GM20431 (cell line): ENCODE measurements at regions not wholly inside any gene's neighbourhood (a gene's known extent, or its start where the extent isn't known, plus 50 kb on each side); places are given as distances from the start of the nearest gene placed in this dataset.
"Not testable (repeated sequence)": the region's sequence is repeated elsewhere in the genome, so short reads cannot be mapped to it uniquely, and the experiment has no call there.

Experiments used
- in situ Hi-C: fragments of 300-500 bp; cut with MseI, MboI; formaldehyde crosslinking; loops from one replicate; pipeline ENCODE4 v1.15.0; 2020; ENCODE audit warnings: low sequenced_read_pairs; ENCODE audit not compliant: unreplicated experiment

DNA sequence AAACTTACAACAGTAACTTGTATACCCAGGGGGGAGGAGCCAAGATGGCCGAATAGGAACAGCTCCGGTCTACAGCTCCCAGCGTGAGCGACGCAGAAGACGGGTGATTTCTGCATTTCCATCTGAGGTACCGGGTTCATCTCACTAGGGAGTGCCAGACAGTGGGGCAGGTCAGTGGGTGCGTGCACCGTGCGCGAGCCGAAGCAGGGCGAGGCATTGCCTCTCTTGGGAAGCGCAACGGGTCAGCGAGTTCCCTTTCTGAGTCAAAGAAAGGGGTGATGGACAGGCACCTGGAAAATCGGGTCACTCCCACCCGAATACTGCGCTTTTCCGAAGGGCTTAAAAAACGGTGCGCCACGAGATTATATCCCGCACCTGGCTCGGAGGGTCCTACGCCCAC, 278.8 kb downstream of the FAM47B start:
- in situ Hi-C loops: not testable (repeated sequence)

DNA sequence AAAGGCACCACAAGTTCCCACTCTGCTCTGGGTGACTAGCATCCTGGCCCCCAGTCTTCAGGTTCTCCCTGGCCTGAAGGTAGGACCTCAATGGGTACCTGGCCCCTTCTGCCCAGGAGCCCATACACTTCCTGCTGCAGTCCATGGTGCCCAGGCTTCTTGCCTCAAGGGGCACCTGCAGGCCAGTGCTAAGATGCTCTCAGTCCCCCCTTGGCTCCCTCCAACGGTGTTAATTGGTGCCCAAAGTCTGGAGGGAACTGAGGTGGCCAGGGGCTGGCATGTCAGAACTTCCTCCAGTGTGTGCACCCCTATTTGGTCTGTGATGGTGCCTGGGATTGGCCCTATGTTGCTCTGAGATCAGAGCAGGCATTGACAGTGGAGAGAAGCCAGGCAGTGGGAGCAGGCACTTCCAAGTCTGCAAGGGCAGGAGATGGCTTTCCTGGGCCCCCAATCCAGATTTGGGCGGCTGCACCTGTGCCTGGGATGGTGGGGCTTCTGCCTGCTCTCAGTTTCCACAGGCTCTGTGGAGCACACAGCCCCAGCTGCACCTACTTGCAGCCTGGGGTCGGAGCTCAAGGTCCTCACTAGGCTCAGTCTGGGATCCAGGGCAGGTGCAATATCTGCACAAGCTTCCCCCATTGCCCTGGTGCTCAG, 301.6 kb downstream of the FAM47B start:
- in situ Hi-C loops: no loop called here

DNA sequence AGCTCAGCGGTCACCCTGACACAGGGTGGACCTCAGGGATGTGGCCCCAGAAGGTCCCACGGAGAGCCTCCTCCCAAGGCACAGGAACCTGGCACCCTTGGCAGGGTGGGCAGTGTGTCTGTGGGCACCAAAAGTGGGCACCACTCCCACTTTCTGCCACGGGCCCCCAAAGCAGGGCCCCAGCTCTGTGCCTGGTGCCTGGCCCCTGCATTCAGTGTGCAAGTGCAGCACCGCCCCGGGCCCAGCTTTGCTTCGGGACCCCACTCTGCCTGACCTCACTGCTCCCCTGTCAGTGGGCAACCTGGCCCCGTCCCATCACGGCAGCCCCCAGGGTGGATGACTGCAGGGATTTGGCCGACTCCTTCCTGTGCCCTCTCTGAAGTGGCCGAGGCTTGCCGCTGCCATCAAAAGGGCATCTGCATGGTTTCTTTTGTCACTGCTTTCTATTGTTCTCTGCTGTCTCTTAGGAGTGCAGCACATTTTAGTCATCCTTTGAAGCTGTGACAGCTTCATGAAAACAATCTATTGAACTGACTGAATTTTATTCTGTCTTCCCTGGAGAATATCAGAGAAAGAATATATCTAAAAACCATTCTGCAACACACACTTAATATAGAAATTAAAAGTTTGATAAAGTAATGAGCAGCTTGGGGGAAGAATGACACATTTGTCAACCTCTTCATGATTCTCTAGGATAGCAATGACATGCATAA, 302.4 kb downstream of the FAM47B start:
- in situ Hi-C loops: no loop called here

DNA sequence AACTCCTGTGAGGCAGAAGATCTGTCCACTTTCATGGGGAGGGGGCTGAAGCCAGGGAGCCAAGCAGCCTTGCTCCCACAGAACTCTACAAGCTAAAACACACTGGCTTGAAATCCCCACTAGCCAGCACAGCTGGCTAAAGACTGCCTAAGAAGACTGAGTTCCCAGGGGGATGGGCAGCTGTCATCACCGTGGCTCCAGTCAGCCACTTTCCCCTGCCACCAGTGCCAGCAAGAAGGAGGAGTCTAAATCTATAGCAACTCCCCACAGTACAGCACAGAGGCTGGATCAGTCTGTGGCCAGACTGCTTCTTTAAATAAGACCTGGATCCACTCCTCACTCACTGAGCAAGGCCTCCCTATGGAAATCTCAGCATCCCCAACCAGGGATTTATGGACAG, 308.6 kb downstream of the FAM47B start:
- in situ Hi-C loops: no loop called here

DNA sequence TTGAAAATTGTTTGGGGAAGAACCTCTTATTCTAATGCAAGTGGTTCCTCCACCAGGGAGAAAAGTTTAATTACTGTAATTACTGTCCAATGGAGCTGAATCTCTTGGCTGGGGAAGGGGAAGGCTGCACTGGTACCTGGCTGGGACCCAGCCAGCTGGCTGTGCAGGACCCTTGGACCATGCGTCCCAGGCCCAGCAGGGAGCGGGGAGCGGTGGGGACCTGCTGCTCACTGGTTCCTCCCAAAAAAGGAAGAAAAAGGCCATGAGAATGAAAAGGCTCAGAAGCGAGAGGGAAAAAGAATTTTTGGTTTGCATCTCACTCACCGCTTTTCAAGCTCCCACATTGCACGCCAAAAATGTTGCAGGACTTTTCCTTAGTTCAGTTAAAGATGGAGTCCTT, 333.5 kb downstream of the FAM47B start:
- in situ Hi-C loops: no loop called here

DNA sequence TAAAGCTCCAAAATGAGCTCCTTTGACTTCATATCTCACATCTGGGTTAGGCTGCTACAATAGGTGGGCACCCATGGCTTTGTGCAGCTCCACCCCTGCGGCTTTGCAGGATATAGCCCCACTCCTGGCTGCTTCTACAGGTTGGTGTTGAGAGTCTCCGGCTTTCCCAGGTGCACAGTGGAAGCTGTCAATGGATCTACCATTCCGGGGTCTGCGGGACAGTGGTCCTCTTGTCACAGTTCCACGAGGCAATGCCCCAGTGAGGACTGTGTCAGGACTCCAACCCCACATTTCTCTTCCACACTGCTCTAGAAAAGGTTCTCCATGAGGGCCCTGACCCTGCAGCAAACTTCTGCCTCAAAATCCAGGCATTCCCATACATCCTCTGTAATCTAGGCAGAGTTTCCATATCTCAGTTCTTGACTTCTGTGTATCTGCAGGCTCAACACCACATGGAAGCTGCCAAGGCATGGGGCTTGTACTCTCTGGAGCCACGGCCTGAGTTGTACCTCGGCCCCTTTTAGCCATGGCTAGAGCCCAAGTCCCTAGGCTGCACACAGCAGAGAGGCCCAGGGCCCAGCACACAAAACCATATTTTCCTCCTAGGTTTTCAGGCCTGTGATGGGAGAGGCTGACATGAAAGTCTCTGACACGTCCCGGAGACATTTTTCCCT, 342.8 kb downstream of the FAM47B start:
- in situ Hi-C loops: no loop called here

DNA sequence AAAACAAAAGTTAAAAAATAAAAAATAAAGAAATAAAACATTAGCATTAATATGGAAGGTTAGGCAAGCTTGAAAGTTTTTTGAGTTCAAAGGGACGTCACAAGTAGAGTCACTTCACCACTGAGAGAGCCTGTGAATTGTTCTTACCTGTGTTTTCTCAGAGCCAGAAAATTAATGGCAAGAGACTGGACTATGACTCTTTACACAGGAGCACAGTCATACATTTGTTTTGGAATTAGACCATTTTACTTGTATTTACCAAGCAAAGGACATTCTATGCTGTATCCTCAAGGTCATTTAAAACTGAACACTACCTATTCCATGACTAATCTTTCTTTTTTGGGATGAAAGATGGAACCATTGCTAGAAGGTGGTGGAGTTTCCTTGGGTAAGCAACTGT, 346.1 kb downstream of the FAM47B start:
- in situ Hi-C loops: no loop called here

DNA sequence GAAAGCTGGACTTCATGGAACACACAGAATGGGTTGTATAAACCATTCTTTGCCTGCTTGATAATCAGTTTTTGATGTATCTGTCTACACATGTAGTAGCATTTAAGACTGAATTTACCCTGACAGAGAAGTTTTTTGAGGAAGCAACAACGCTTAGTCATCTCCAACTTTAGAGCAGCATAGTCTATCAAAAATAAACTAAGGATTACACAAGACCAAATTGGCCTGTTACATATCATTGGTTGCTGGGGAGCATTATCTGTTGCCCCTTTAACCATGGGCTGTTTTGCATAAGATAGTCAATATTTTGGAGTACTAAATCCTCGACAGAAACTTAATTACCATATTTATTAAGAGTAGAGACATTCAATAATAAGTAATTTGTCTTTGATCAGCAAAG, 347.4 kb downstream of the FAM47B start:
- in situ Hi-C loops: no loop called here

DNA sequence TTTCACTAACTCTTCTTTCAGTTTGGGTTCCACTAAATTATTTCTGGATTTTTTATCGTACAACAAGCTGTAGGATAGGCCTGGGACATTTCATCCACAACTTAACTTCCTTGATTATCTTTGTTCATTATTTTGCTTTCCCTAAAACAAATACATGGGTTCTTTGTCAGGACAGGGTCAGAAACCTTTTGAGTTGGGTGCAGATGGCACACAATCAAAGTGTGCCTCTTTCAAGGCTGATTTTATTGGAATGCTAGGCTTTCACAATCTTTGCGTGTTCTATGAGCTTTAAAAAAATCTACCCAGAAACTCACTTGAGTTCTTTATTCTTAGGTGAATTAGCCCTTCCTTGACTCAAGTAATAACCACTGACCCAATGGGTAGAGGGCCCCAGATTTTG, 348.4 kb downstream of the FAM47B start:
- in situ Hi-C loops: no loop called here

DNA sequence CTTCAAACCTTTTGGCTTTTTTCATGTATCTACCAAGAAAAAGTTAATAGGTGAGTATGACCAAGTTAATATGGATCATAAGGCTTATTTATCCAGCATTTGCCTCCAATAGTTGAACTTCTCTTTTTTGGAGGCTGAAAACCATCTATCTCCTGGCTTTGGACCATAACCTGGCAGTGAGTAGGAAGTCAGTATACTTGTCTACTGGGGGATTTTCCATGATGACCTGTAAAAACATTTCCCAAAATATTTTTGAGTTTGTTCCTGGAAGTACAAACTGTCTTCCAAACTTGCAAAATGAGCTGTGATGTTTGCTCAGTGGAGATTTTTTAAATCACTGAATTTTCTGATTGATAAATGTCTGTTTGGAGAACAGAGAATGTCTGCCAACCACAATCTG, 349.9 kb downstream of the FAM47B start:
- in situ Hi-C loops: no loop called here

DNA sequence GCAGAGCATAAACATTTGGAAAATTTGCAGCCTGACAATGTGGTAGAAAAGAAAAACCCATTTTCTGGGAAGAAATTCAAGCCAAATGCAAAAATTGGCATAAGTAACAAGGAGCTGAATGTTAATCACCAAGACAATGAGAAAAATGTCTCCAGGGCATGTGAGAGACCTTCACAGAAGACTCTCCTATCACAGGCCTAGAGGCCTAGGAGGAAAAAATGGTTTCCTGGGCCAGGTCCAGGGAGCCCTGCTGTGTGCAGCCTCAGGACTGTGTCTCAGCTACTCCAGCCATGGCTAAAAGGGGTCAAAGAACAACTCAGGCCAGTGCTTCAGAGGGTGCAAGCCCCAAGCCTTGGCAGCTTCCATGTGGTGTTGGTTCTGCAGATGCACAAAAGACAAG, 362.4 kb downstream of the FAM47B start:
- in situ Hi-C loops: not testable (repeated sequence)

DNA sequence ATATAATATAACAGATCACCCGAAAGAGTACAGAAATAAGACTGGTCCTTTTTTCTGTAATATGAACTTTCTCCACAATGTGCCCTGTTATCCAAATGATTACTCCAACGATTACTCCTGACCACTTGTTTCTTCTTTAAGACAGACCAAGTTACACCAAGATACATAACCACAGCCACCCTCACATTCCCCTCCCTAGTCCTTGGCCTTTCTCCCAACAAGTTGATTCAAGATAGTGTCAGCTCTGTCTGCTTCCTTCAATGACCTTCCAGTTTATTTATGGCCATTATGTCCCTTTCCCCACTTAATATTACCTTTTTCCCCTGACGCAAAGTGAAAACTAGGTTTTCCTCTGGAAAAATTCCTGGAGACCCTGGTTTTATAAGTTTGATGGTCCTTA, 397.2 kb downstream of the FAM47B start:
- in situ Hi-C loops: no loop called here

DNA sequence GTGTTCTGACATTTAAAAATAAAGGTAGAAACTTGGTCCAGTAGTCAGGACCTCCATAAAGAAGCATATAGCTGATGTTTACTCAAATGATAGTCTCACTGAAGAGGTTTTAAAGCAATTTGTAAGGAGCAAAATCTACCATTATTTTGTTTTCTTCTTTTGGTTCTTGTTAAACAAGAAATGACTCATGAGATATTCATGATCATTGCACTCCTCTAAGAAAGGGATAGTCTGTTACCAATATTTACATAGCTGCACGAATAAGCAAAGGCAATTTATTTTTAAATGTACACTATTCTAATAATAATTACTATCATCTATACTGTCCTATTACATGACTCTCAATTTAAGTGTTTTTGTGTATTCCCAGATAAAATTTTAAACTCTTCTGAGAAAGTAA, 397.9 kb downstream of the FAM47B start:
- in situ Hi-C loops: no loop called here

DNA sequence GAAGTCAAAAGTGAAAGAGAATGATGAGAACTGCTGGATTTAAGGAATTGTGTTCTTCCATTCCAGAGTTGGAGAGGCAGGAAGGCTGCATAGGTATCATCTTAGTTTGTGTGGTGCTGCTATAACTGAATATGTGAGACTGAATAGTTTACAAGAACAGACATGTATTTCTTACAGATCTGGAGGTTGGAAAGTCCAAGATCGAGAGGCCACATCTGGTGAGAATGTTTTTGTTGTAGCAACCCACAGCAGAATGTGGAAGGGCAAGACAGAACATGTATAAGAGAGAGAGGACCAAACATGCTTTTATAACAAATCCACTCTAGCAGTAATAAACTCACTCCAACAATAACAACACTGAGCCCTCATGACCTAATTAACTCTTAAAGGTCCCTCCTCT, 408.6 kb downstream of the FAM47B start:
- in situ Hi-C loops: no loop called here

DNA sequence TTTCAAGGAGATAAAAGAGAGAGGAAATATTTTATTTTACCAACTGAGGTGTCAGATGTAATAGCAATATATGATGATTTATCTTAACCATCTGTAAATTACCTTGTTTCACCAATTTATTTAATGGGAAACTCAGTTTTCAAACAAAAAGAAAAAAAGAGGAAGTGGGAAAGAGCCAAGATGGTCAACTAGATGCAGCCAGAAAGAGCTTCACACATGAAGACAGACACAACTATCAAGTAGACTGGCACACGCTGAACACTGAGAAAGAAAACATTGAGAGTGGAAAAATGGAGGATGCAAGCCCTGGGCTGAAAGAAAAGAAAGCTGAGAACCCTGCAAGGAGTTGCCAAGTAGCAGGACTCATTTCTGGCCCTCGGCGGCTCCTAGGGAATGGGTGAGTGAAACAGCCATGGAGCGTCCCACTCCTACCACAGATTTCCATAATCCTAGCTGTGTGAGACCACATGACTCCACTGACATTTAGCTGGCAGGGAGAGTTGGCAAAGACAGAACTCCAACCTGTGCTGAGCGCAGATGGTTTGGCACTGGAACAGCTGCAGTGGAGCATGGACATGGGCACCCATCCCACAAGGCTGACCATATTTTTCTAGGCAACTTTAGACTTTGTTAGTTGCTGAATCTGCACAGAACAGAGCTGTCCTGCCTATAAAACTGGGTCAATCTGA, 409.3 kb downstream of the FAM47B start:
- in situ Hi-C loops: no loop called here

DNA sequence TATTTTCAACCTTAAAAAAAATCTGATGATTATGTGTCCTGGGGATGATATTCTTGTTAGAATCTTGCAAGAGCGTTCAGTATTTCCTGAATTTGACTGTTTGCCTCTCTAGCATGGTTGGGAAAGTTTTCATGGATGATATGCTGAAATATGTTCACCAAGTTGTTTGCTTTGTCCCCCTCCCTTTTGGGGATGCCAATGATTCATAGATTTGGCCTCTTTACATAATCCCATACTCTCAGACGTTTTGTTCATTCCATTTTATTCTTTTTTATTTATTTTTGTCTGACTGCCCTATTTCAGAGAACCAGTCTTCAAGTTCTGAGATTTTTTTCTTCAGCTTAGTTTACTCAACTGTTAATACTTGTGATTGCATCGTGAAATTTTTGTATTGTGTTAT, 415.1 kb downstream of the FAM47B start:
- in situ Hi-C loops: no loop called here

DNA sequence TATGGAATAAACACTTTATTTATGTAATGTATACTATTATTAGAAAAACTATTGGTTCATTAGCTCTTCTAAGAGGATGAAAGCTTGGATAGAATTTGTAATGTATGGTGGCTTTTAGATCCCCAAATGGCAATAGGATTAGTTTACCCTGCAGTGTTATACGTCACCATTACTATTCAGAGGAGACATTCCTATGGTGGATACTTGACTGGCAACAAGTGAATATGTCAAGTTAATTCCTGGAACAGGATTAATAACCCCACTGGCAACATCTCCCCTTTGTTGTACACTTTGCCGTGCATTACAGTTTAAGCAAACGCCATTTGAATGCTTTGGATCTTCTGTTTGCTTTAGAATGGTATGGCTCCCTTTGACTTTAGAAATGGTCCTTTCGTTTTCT, 420.3 kb downstream of the FAM47B start:
- in situ Hi-C loops: no loop called here

DNA sequence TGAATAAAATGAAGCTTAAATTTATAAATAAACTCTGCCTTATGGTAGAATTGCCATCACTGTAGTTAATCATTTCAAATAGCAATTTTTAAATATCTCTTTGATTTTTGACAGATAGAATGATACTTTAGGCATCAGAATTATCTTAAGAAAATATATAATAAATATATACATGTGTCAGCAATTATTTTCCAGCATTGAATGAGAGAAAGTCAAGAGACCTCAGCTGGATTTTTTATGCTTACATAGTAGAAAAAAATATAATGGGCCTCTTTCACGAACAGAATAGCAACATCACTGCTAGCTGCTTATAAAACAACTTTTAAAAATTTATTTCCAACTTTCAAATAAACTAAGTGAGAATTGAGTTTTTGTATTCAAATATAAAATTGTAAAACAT, 424.0 kb upstream of the MAGEB16 start:
- in situ Hi-C loops: no loop called here

DNA sequence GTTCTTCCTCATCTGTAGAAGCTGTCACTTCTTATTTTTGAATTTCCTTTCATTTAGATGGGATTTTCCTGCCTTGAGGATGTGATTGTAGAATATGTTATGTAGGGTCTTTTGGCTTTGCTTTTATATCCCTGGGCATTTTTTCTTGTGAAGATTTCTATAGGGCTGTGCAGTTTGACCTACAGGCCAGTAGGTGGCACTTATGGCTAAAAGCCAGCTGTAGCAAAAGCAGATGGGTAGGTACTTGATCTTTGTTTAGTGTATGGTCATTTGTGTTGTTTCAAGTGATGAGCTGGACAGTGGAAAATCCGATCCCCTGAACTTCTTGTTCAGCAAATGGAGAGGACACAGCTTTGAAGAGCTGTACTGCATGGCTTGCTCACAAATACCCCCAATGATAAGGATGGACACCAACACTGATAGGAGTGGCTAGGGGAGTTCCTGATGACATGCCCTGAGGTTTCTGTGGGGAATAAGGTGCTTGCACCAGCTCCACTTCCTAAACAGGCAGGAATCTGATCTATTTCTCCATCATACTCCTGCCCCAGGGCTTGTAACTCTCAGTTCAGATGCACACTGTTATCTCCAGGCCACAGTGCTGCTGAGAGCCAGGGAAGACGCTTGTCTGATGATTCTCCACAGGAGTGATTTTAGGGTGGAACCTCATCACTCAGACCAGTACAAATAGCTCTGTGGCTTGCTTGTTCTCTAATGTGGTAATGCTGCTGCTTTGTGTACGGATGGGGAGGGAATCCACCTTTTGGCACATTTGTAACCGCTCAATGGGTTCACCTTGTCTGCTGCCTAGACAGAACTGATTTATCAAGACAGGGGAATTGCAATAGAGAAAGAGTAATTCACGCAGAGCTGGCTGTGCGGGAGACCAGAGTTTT, 417.1 kb upstream of the MAGEB16 start:
- in situ Hi-C loops: no loop called here

DNA sequence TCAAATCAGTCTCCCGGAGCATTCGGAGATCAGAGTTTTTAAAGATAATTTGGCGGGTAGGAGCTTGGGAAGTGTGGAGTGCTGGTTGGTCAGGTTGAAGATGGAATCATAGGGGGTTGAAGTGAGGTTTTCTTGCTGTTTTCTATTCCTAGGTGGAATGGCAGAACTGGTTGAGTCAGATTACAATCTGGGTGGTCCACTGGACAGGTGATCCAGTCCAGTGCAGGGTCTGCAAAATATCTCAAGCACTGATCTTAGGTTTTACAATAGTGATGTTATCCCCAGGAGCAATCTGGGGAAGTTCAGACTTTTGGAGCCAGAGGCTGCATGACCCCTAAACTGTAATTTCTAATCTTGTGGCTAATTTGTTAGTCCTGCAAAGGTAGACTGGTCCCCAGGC, 416.4 kb upstream of the MAGEB16 start:
- in situ Hi-C loops: not testable (repeated sequence)
